ENCODE measurements at regions not wholly inside any gene's neighbourhood (a gene's known extent, or its start where the extent isn't known, plus 50 kb on each side); places are given as distances from the start of the nearest gene placed in this dataset.

GRCh38 chr16:73915140-73915539 lies 381.5 kb upstream of the PSMD7 start:
- no peak overlapping the region for H3K27ac ChIP-seq
- H3K4me2 ChIP-seq = peak overlapping the region; percentile 66
- H3K9me2 ChIP-seq (replicated peaks; ENCODE audit: insufficient read depth) = no peaks in the 10 kb centered on the region
- H3K27me3 ChIP-seq = peaks cover 2% of the 10 kb centered on the region
- H3K9me3 ChIP-seq (ENCODE audit: low read depth) = no peaks in the 10 kb centered on the region
- no peaks in the 10 kb centered on the region for H4K20me1 ChIP-seq (ENCODE audit: insufficient read depth, poor library complexity, severe bottlenecking)
- H3K4me3 ChIP-seq = no peak overlapping the region
- DNase-seq (ENCODE audit: low spot score) = no peak
- 41% methylated on average over 5 of the region's 5 CpGs for WGBS (ENCODE audit: low lambda C conversion rate, missing lambda C conversion rate)
- H2AFZ ChIP-seq = no peak overlapping the region
- no peaks in the 10 kb centered on the region for H3K36me3 ChIP-seq (replicated peaks; ENCODE audit: insufficient read depth, low read depth)
- H3K79me2 ChIP-seq = no peaks in the 10 kb centered on the region
- H3K4me1 ChIP-seq (ENCODE audit: insufficient read depth) = peaks cover 14% of the 10 kb centered on the region
- TF ChIP-seq, protein P1, sequence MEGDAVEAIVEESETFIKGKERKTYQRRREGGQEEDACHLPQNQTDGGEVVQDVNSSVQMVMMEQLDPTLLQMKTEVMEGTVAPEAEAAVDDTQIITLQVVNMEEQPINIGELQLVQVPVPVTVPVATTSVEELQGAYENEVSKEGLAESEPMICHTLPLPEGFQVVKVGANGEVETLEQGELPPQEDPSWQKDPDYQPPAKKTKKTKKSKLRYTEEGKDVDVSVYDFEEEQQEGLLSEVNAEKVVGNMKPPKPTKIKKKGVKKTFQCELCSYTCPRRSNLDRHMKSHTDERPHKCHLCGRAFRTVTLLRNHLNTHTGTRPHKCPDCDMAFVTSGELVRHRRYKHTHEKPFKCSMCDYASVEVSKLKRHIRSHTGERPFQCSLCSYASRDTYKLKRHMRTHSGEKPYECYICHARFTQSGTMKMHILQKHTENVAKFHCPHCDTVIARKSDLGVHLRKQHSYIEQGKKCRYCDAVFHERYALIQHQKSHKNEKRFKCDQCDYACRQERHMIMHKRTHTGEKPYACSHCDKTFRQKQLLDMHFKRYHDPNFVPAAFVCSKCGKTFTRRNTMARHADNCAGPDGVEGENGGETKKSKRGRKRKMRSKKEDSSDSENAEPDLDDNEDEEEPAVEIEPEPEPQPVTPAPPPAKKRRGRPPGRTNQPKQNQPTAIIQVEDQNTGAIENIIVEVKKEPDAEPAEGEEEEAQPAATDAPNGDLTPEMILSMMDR (IDR thresholded peaks at IDR 0.05; ENCODE audit: poor library complexity) = no peak
- no peak for TF ChIP-seq EZH2phosphoT487 (IDR thresholded peaks at IDR 0.05; ENCODE audit: low read depth, severe bottlenecking, unreplicated experiment)
- TF ChIP-seq EZH2 (IDR thresholded peaks at IDR 0.05; ENCODE audit: borderline replicate concordance) = no peak

DNA sequence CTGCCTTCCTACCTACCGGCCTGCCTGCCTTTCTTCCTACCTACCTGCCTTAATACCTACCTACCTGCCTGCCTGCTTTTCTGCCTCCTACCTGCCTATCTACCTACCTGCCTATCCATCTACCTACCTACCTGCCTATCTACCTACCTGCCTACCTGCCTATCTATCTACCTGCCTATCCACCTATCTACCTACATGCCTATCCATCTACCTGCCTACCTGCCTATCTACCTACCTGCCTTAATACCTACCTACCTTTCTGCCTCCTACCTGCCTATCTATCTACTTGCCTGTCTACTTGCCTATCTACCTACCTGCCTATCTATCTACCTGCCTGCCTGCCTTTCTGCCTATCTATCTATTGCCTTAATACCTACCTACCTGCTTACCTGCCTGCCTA lies 383.8 kb upstream of the PSMD7 start:
- WGBS (ENCODE audit: low lambda C conversion rate, missing lambda C conversion rate) = 92% methylated on average over 1 of the region's 1 CpG

GRCh38 chr16:73912281-73912680 lies 384.3 kb upstream of the PSMD7 start:
- Histone ChIP-seq H3K27me3 (peaks cover 2% of the 10 kb centered on the region), H3K4me1 (ENCODE audit: insufficient read depth) (peaks cover 14% of the 10 kb centered on the region), H3K79me2 (no peaks in the 10 kb centered on the region), H3K9me2 (replicated peaks; ENCODE audit: insufficient read depth) (no peaks in the 10 kb centered on the region), H3K4me2 (no peak overlapping the region), H3K4me3 (no peak overlapping the region), H3K36me3 (replicated peaks; ENCODE audit: insufficient read depth, low read depth) (no peaks in the 10 kb centered on the region), H3K27ac (no peak overlapping the region), H2AFZ (no peak overlapping the region), H4K20me1 (ENCODE audit: insufficient read depth, poor library complexity, severe bottlenecking) (no peaks in the 10 kb centered on the region), H3K9me3 (ENCODE audit: low read depth) (no peaks in the 10 kb centered on the region)
- no peak for DNase-seq (ENCODE audit: low spot score)
- TF ChIP-seq, protein P1 (IDR thresholded peaks at IDR 0.05; ENCODE audit: poor library complexity) = no peak
- TF ChIP-seq EZH2phosphoT487 (IDR thresholded peaks at IDR 0.05; ENCODE audit: low read depth, severe bottlenecking, unreplicated experiment) (no peak), EZH2 (IDR thresholded peaks at IDR 0.05; ENCODE audit: borderline replicate concordance) (no peak)
- WGBS (ENCODE audit: low lambda C conversion rate, missing lambda C conversion rate) = 84% methylated on average over 3 of the region's 3 CpGs

More for the DNA sequence above, 383.8 kb upstream of the PSMD7 start:
- TF ChIP-seq, protein P1 (IDR thresholded peaks at IDR 0.05; ENCODE audit: poor library complexity) = no peak
- no peak for TF ChIP-seq EZH2 (IDR thresholded peaks at IDR 0.05; ENCODE audit: borderline replicate concordance)
- TF ChIP-seq EZH2phosphoT487 (IDR thresholded peaks at IDR 0.05; ENCODE audit: low read depth, severe bottlenecking, unreplicated experiment) = no peak
- H3K9me2 ChIP-seq (replicated peaks; ENCODE audit: insufficient read depth) = no peaks in the 10 kb centered on the region
- H4K20me1 ChIP-seq (ENCODE audit: insufficient read depth, poor library complexity, severe bottlenecking) = no peaks in the 10 kb centered on the region
- H3K4me1 ChIP-seq (ENCODE audit: insufficient read depth) = peaks cover 14% of the 10 kb centered on the region
- peaks cover 2% of the 10 kb centered on the region for H3K27me3 ChIP-seq
- DNase-seq (ENCODE audit: low spot score) = no peak
- no peaks in the 10 kb centered on the region for H3K79me2 ChIP-seq
- H3K4me3 ChIP-seq = no peak overlapping the region
- H3K4me2 ChIP-seq = no peak overlapping the region
- no peaks in the 10 kb centered on the region for H3K9me3 ChIP-seq (ENCODE audit: low read depth)
- no peak overlapping the region for H3K27ac ChIP-seq
- no peaks in the 10 kb centered on the region for H3K36me3 ChIP-seq (replicated peaks; ENCODE audit: insufficient read depth, low read depth)
- H2AFZ ChIP-seq = no peak overlapping the region
